ENCODE measurements at regions not wholly inside any gene's neighbourhood (a gene's known extent, or its start where the extent isn't known, plus 50 kb on each side); places are given as distances from the start of the nearest gene placed in this dataset.

DNA sequence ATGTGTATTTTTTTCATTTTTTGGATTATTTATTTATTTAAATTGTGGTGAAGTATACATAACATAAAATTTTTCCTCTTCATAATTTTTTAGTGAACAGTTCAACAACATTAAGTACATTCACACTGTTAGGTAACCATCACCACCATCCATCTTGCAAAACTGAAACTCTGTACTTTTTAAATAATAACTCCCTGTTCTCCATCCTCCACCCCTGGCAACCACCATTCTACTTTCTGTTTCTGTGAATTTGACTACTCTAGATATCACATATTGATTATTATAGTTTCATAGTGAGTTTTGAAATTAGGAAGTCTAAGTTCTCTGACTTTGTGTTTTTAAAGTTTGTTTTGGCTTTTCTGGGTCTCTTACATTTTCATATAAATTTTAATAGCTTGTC lies 89.3 kb upstream of the STX18 start:
- Mint-ChIP-seq H3K36me3 (peaks cover 9% of the 10 kb centered on the region), H3K4me3 (no peak overlapping the region), H3K9me3 (no peaks in the 10 kb centered on the region), H3K27me3 (no peaks in the 10 kb centered on the region), H3K27ac (no peak overlapping the region), H3K4me1 (no peaks in the 10 kb centered on the region)

DNA sequence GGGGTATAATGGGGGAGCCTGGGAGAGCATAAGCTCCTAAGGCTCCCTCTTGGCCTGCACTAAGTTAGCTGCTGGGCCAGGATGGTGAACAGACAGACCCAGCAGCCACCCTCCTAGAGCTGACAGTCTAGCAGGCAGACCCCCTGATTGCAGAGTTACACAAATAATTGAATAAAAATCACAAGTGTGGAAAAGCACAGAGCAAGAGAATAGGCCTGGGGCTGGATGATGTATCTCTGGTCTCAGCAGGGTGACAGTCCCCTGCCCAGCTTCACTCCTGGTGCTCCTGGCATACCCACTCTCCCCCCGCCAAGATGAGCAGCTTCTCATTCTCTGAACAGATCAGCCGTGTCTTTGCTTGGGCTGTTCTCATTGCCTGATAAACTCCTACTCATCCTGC lies 86.1 kb upstream of the STX18 start:
- Mint-ChIP-seq H3K36me3 (peaks cover 4% of the 10 kb centered on the region), H3K27ac (no peak overlapping the region), H3K4me1 (no peaks in the 10 kb centered on the region)

DNA sequence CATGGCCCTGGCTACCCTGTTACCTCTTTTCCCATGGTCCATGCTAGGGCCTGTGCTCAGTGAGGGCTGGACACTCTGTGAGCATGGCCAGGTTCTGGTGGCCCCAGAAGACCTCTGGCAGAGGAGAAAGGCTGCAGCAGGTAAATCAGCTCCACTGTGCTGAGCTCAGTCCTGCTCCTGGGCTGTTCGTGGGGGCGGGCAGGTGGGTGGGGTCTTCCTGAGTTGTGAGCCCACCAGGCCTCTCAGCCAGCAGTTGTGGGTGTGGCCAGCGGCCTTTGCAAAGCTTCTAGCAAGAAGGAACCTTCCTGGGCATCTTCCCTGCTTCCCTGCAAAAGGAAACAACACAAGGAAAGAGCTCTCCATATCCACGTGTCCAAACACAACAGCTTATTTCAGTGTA lies 85.3 kb upstream of the STX18 start:
- no peaks in the 10 kb centered on the region for H3K27me3 Mint-ChIP-seq
- H3K4me3 Mint-ChIP-seq: no peak overlapping the region
- H3K9me3 Mint-ChIP-seq: no peaks in the 10 kb centered on the region
- no peak overlapping the region for H3K27ac Mint-ChIP-seq
- peaks cover 4% of the 10 kb centered on the region for H3K36me3 Mint-ChIP-seq
- no peaks in the 10 kb centered on the region for H3K4me1 Mint-ChIP-seq

More for the DNA sequence above, 86.1 kb upstream of the STX18 start:
- H3K9me3 Mint-ChIP-seq: no peaks in the 10 kb centered on the region
- no peak overlapping the region for H3K4me3 Mint-ChIP-seq
- H3K27me3 Mint-ChIP-seq: no peaks in the 10 kb centered on the region

DNA sequence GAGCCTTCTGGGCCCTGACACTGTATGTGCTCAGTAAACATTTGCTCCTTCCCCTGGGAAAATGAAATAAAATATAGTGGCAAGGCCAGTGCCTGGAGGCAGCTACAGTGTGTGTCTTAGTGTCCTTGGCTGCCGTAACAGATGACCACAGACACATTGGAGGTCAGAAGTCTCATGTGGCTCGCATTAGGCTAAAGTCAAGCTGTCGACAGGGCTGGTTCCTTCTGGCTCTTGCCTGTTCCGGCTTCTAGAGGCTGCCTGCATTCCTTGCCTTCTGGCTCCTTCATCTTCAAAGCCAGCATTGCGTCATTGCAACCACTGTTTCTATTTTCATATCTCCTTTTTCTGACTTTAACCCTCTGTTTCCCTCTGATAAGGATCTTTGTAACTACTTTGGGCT lies 83.6 kb upstream of the STX18 start:
- Mint-ChIP-seq H3K36me3 (peaks cover 10% of the 10 kb centered on the region), H3K4me1 (no peaks in the 10 kb centered on the region), H3K4me3 (no peak overlapping the region), H3K27ac (no peak overlapping the region), H3K27me3 (no peaks in the 10 kb centered on the region), H3K9me3 (no peaks in the 10 kb centered on the region)

DNA sequence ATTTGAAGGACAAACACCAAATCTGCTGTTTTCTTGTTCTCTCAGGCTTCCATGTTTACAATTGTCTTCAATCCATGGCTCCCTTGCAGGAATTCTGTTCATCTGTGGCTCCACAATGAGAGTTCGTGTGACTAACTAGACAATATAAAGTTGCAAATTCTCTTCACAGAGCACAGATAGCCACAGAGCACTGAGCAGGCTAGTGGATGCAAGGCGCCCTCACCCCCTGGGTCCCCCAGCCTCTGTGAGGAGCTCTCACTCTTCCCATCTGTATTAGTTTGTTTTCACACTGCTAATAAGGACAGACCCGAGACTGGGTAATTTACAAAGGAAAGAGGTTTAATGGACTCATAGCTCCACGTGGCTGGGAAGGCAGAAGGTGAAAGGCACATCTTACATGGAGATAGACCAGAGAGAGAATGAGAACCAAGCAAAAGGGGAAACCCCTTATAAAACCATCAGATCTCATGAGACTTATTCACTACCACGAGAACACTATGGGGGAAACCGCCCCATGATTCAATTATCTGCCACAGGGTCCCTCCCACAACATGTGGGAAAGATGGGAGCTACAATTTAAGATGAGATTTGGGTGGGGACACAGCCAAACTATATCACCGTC lies 82.5 kb upstream of the STX18 start:
- Mint-ChIP-seq H3K9me3 (no peaks in the 10 kb centered on the region), H3K4me3 (no peak overlapping the region), H3K4me1 (no peaks in the 10 kb centered on the region), H3K36me3 (peaks cover 14% of the 10 kb centered on the region), H3K27me3 (no peaks in the 10 kb centered on the region), H3K27ac (no peak overlapping the region)

DNA sequence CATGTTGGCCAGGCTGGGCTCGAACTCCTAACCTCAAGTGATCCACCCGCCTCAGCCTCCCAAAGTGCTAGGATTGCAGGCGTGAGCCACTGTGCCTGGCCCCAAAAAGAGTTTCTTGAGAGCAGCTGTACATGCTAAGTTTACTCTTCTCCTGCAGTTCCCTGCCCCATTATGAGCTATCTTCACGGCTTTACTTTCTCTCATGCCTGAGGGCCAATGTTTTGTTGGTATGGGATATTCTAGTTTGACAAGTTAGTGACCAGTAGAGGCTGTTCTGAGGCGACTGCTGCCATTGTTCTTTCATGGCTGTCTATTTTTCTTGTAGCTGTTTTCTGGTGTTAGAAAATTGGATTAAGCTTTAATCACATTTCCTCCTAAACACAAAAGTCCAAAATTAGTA lies 78.0 kb upstream of the STX18 start:
- Mint-ChIP-seq H3K36me3 (peaks cover 13% of the 10 kb centered on the region), H3K4me3 (no peak overlapping the region), H3K4me1 (no peaks in the 10 kb centered on the region), H3K27ac (no peak overlapping the region), H3K27me3 (no peaks in the 10 kb centered on the region), H3K9me3 (no peaks in the 10 kb centered on the region)

DNA sequence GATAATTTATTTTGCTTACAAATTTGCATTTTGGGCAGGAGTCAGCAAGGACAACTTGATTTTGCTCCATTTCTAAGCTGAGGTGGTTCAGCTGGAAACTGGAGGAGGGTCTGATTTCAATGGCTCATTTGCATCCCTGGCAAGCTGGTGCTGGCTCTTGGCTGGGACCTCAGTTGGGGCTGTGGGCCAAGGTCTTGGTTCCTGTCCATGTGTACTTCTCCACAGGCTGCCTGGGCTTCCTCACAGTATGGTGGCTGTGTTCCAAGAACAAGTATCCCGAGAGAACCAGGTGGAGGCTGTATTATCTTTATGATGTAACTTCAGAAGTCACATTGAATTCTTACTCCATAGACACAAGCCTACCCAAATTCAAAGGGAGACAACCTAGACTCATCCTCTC lies 77.0 kb upstream of the STX18 start:
- H3K27ac Mint-ChIP-seq: no peak overlapping the region
- H3K36me3 Mint-ChIP-seq: peaks cover 15% of the 10 kb centered on the region
- no peaks in the 10 kb centered on the region for H3K27me3 Mint-ChIP-seq
- H3K4me1 Mint-ChIP-seq: no peaks in the 10 kb centered on the region
- H3K9me3 Mint-ChIP-seq: no peaks in the 10 kb centered on the region
- no peak overlapping the region for H3K4me3 Mint-ChIP-seq

DNA sequence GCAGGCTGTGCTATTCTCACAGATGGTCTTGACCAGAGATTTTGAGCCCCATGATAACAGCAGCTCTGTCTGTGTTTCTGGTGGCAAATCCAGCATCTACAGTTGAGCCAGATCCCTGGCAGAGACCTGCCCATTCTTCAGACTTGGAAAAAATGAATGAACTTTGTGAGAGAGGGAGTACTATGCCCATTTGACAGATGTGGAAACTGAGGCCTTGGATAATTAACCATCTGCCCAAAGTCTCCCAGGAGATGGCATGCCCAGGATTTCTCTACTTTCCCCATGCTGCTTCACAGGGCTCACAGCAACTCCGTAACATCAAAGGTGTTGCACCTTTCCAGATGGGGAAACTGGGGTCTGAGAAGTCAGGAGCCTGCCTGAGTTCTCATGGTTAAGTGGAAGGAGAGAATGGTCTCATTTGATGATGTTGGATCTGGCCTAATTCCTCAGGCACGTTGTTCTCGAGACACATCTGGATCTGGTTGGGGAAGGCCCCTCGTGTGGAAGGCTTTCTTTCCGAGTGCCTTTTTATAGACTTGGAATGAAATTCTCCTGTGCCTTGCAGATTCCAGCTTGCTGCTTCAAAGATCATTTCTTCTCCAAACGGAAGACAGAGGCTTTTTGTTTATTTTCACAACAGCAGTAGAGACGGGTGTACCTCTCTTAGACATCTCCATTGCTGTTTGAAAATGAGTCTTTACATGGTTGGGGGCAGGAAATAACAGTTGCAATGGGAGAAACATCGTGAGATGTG lies 73.3 kb upstream of the STX18 start:
- H3K27me3 Mint-ChIP-seq: no peaks in the 10 kb centered on the region
- no peaks in the 10 kb centered on the region for H3K9me3 Mint-ChIP-seq
- H3K36me3 Mint-ChIP-seq: peaks cover 8% of the 10 kb centered on the region
- no peak overlapping the region for H3K4me3 Mint-ChIP-seq
- H3K27ac Mint-ChIP-seq: no peak overlapping the region
- no peaks in the 10 kb centered on the region for H3K4me1 Mint-ChIP-seq

DNA sequence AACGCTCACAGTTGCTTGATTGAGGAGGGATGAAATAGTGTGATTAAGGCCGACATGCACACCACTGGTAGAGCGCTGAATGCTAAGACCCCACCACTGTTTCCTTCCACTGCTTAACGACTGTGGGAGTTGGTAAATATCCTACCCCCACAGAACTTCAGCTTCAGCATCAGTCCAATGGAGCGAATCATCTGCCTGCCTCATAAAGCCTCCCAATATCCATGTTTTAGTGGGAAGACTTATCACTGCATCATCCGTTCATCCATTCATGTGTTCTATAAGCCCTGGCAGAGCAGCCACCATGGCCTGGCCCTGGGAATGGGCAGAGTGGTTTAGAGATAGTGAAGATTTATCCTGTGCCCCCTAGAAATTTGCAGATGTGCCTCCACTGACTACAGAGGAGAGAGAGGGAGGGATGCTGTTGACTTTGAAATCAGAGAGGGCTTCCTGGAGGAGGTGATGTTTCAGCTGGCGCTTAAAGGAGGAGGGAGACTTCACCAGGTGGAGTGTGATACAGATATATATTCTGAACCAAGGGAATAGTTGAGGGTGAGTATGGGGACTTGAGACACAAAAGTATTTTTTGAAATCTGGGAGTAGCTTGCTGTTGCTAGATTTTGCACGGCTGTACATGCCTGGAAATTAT lies 71.9 kb upstream of the STX18 start:
- Mint-ChIP-seq H3K4me1 (no peaks in the 10 kb centered on the region), H3K27ac (no peak overlapping the region), H3K27me3 (no peaks in the 10 kb centered on the region)

DNA sequence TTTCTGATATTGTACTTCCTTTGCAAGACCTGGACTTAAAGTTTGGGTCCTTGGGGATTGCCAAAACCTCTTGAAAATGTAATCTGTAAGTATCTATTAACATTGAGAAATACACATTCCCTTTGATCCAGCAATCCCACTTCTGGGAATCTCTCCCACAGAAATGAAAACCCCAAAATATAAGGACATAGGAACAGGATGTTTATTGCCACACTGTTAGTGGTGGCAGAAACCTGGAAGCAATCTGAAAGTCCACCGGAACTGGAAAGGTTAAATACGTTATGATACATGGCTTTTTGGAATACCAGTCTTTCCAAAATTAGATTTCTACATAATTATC lies 71.2 kb upstream of the STX18 start:
- H3K27me3 Mint-ChIP-seq: no peaks in the 10 kb centered on the region

More for the DNA sequence above, 71.9 kb upstream of the STX18 start:
- Mint-ChIP-seq H3K4me3 (no peak overlapping the region), H3K36me3 (peaks cover 5% of the 10 kb centered on the region), H3K9me3 (no peaks in the 10 kb centered on the region)

DNA sequence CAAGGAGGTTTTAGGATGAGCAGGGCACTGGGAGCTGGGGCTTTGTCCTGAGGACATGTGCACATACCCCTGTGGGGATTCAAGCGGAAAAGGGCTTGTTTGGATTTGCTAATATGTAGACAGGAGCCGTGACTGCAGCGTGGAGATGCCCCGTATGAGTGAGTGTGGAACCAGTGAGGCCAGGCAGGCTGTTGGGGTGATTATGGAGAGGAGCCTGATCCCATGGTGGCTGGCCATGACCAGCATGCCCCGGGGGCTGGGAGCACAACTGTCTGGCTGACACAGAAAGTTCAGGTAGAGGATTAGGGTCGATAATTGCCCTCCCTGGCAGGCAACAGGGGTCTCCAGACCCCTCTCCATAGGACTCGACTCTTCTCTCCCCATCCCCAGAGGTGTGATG lies 68.8 kb upstream of the STX18 start:
- no peak overlapping the region for H3K27ac Mint-ChIP-seq
- no peaks in the 10 kb centered on the region for H3K9me3 Mint-ChIP-seq
- no peaks in the 10 kb centered on the region for H3K27me3 Mint-ChIP-seq
- peaks cover 6% of the 10 kb centered on the region for H3K36me3 Mint-ChIP-seq
- H3K4me1 Mint-ChIP-seq: no peaks in the 10 kb centered on the region
- no peak overlapping the region for H3K4me3 Mint-ChIP-seq

More for the DNA sequence above, 71.2 kb upstream of the STX18 start:
- no peak overlapping the region for H3K4me3 Mint-ChIP-seq
- H3K4me1 Mint-ChIP-seq: no peaks in the 10 kb centered on the region
- no peak overlapping the region for H3K27ac Mint-ChIP-seq
- H3K9me3 Mint-ChIP-seq: no peaks in the 10 kb centered on the region
- peaks cover 5% of the 10 kb centered on the region for H3K36me3 Mint-ChIP-seq

DNA sequence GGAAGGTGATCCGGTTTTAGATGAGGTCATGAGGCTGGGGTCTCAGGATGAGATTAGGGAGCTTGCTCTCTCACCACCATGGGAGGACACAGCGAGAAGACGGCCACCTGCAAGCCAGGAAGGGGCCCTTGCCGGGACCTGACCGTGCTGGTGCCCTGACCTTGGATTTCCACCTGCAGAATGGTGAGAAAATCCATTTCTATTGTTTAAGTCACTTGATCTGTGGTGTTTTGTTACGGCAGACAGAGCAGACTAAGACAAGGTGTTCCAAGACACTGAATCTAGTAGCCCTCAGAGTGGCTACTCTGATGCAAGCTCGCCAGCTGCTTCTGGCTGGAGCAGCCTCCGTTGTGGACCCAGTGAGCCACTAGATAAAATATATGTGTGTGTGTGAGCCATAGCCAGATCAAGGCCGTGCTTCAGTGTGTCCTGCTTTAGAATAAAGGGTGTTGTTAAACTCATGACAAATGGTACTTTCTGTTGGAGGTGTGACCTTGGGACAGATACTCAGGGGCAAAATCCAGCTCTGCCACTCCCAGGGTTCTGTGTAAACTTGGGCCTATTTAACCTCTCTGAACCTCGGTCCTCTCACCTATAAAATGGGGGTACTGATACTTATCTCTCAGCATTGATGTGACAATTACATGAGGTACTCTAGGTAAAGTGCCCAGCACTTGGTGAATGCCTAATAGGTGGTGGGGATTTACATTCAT lies 67.9 kb upstream of the STX18 start:
- H3K4me1 Mint-ChIP-seq: no peaks in the 10 kb centered on the region
- peaks cover 5% of the 10 kb centered on the region for H3K36me3 Mint-ChIP-seq
- no peaks in the 10 kb centered on the region for H3K27me3 Mint-ChIP-seq
- no peaks in the 10 kb centered on the region for H3K9me3 Mint-ChIP-seq
- H3K27ac Mint-ChIP-seq: no peak overlapping the region
- H3K4me3 Mint-ChIP-seq: no peak overlapping the region

DNA sequence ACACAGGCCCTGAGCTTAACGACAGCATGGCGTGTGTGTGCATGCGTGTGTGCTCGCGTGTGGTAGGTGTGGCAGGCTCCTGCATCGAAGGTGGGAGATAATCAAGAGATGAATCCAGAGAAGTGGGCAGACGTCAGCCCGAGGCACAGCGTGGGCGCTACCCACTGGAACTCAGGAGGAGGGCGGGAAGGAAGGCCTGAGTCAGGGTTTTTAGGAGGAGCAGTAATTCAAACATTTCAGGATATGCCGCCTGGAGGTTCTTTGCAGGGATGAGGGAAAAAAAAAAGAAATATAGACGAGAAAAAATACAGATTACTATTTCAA lies 66.3 kb upstream of the STX18 start:
- Mint-ChIP-seq H3K36me3 (peaks cover 5% of the 10 kb centered on the region), H3K4me1 (no peaks in the 10 kb centered on the region), H3K9me3 (no peaks in the 10 kb centered on the region), H3K4me3 (no peak overlapping the region), H3K27me3 (no peaks in the 10 kb centered on the region), H3K27ac (no peak overlapping the region)

DNA sequence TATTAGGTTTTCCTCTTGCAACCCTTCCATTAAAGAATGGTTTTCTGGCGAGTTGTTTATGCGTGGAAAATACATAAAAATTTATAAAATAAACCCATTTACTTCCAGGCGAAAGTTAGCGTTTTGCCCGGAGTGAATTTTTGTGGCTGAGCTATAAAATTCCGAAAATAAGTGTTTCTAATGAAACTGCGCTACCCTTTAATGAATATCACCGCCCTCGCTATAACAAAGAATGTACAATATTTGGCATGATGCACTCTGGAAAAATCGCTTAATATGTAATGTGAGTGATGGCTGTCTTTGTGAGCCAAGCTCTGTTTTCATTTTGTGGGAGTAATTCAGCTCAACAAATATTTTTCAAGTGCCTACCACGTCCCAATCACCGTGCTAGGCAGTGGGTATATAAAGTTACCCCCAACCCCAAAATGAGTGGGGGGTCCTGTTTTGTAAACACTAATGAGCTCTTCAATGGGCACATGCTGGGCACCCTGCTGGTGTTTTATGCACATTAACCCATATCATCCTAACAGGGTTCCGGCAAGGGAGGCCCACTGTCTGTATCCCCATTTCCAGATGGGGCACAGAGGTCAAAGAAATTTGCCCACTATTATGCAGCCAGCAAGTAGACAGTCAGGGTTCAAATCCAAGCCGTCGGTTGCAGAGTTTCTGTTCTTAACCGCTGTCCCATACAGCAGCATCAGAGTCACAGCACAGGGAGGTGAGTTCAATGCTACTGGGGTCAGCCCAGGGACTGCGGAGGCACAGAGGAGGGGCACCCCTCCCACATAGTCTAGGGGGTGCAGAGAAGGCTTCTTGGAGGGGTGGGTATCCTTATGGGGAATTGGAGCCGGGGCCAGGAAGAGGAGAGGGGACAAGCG lies 65.7 kb upstream of the STX18 start:
- Mint-ChIP-seq H3K27ac (no peak overlapping the region), H3K27me3 (no peaks in the 10 kb centered on the region), H3K4me3 (no peak overlapping the region), H3K4me1 (no peaks in the 10 kb centered on the region), H3K9me3 (no peaks in the 10 kb centered on the region), H3K36me3 (peaks cover 5% of the 10 kb centered on the region)

DNA sequence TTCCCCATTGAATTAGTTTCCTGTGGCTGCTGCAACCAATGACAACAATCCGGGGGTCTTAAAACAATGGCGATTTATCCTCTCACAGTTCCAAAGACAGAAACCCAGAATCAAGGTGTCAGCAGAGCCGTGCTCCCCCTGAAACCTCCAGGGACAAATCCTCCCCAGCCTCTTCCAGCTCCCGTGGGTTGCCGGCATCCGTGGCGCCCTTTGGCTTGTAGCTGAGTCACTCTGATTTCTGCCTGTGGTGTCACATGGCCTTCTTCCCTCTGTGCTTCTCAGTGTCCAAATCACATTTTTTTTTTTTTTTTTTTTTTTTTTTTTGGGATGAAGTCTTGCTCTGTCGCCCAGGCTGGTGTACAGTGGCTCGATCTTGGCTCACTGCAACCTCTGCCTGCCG lies 64.5 kb upstream of the STX18 start:
- Mint-ChIP-seq H3K27ac (no peak overlapping the region), H3K36me3 (peaks cover 7% of the 10 kb centered on the region)

More for the DNA sequence above, 64.5 kb upstream of the STX18 start:
- H3K27me3 Mint-ChIP-seq: no peaks in the 10 kb centered on the region
- H3K9me3 Mint-ChIP-seq: peaks cover 3% of the 10 kb centered on the region
- no peak overlapping the region for H3K4me3 Mint-ChIP-seq
- no peaks in the 10 kb centered on the region for H3K4me1 Mint-ChIP-seq
